Fibroblast of lung (primary cell): ENCODE measurements at regions not wholly inside any gene's neighbourhood (a gene's known extent, or its start where the extent isn't known, plus 50 kb on each side); places are given as distances from the start of the nearest gene placed in this dataset.

Source experiments
- CTCF ChIP-seq, 2 donors: IDR thresholded peaks in 1 of 2; conservative IDR thresholded peaks in 1 of 2; 1 replicate in 1 of 2; 2 replicates in 1 of 2; pipeline ENCODE4 v1.5.1; 2011 to 2012; ENCODE audit warnings: low read length in 2 of 2, control low read depth in 1 of 2, inconsistent platforms in 1 of 2, low read depth in 1 of 2, mild to moderate bottlenecking in 1 of 2
- EZH2 ChIP-seq: IDR thresholded peaks from 2 replicates; pipeline ENCODE4 v1.5.1; 2012; ENCODE audit warnings: low read length, control low read depth, mild to moderate bottlenecking; ENCODE audit errors: missing control alignments

- TF ChIP-seq CTCF (conservative IDR thresholded peaks at IDR 0.05 in 1 of 2, IDR thresholded peaks at IDR 0.05 in 1 of 2; ENCODE audit: low read depth in 1 of 2, low read length in 2 of 2) (no peak), EZH2 (no peak)
These were observed 584.0 kb upstream of the TENM3 start for GRCh38 chr4:181659202-181659601.
